Lung (tissue), 11 donors: ENCODE measurements at regions not wholly inside any gene's neighbourhood (a gene's known extent, or its start where the extent isn't known, plus 50 kb on each side); places are given as distances from the start of the nearest gene placed in this dataset.

Experiments
- ATAC-seq: fragments of 200-7000 bp; cut with Tn5 transposase; one replicate; pipeline ENCODE4 v1.9.1; 2020; ENCODE audit warnings: moderate number of reproducible peaks; ENCODE audit not compliant: insufficient read depth, low FRiP score
- DNase-seq, 3 donors: peaks; one replicate each; pipeline ENCODE4 v3.0.0-alpha.2; 2013 to 2017
- H3K27ac ChIP-seq, 2 donors: one replicate each; pipeline ENCODE4 v1.5.1; 2013; ENCODE audit warnings: mild to moderate bottlenecking in 2 of 2, moderate library complexity in 2 of 2, control low read depth in 1 of 2, inconsistent platforms in 1 of 2, low read depth in 1 of 2, low read length in 1 of 2
- H3K27me3 ChIP-seq, 3 donors: one replicate each; pipeline ENCODE4 v1.5.1; 2013; ENCODE audit warnings: low read length in 2 of 3; ENCODE audit not compliant: control insufficient read depth in 3 of 3, insufficient read depth in 3 of 3
- H3K36me3 ChIP-seq, 4 donors: one replicate each; pipeline ENCODE4 v1.5.1; 2013; ENCODE audit warnings: low read length in 4 of 4, mild to moderate bottlenecking in 1 of 4, moderate library complexity in 1 of 4; ENCODE audit not compliant: control insufficient read depth in 4 of 4, insufficient read depth in 4 of 4
- H3K4me1 ChIP-seq, 5 donors: one replicate each; pipeline ENCODE4 v1.5.1; 2013; ENCODE audit warnings: low read length in 5 of 5, mild to moderate bottlenecking in 2 of 5, moderate library complexity in 1 of 5; ENCODE audit not compliant: control insufficient read depth in 5 of 5, insufficient read depth in 5 of 5
- H3K4me3 ChIP-seq: one replicate; pipeline ENCODE4 v1.5.1; 2013; ENCODE audit warnings: mild to moderate bottlenecking, control low read depth, moderate library complexity
- H3K9ac ChIP-seq, 2 donors: one replicate each; pipeline ENCODE4 v1.5.1; 2013; ENCODE audit warnings: low read length in 2 of 2, control low read depth in 1 of 2; ENCODE audit not compliant: insufficient read depth in 1 of 2
- H3K9me3 ChIP-seq, 4 donors: one replicate each; pipeline ENCODE4 v1.5.1; 2013; ENCODE audit warnings: low read length in 3 of 4, mild to moderate bottlenecking in 1 of 4, moderate library complexity in 1 of 4; ENCODE audit not compliant: control insufficient read depth in 4 of 4, insufficient read depth in 3 of 4
- CTCF ChIP-seq: IDR thresholded peaks from 2 replicates; pipeline ENCODE4 v1.5.1; 2012; ENCODE audit warnings: mild to moderate bottlenecking; ENCODE audit errors: control extremely low read depth, extremely low read depth
- WGBS, 2 donors: extraction: QIAGEN DNeasy Blood & Tissue Kit; methylation state at CpG; one replicate each; pipeline ENCODE4 v1.1.7; 2013; 5-methylcytosine and 5-hydroxymethylcytosine counted together
- donor health status: control.
- donor health status: control.
- donor health status: Bipolar disorder and iron deficiency.
- donor health status: healthy.
- donor health status: DM: yes; HTN: yes; CAD: no.

- Histone ChIP-seq H3K9me3 (peaks cover 0 to 5% (median 2%) of the 10 kb centered on the region in 4 donors), H3K4me3 (no peak overlapping the region), H3K36me3 (no peaks in the 10 kb centered on the region), H3K27me3 (no peaks in the 10 kb centered on the region), H3K4me1 (no peaks in the 10 kb centered on the region), H3K9ac (no peak overlapping the region), H3K27ac (no peak overlapping the region)
- 39 to 56% methylated on average over 1 of the region's 1 CpG for whole genome bisulfite sequencing, 2 donors
- DNase-seq = no peak
- ATAC-seq = no peak
- no peak for TF ChIP-seq CTCF
Measured at GRCh38 chr3:135667061-135667460, 298.5 kb upstream of the PPP2R3A start.

- no peak overlapping the region for H3K9ac ChIP-seq
- H3K27ac ChIP-seq = no peak overlapping the region
- no peak for ATAC-seq
- DNase-seq = no peak
- no peaks in the 10 kb centered on the region for H3K36me3 ChIP-seq
- H3K9me3 ChIP-seq = peaks cover 0 to 8% (median 0%) of the 10 kb centered on the region in 4 donors
- H3K4me3 ChIP-seq = no peak overlapping the region
- H3K4me1 ChIP-seq = no peaks in the 10 kb centered on the region
- 88% methylated on average over 3 of the region's 3 CpGs for WGBS, 2 donors
- H3K27me3 ChIP-seq = no peaks in the 10 kb centered on the region
- no peak for TF ChIP-seq CTCF
Measured at GRCh38 chr3:135674508-135674907, 291.0 kb upstream of the PPP2R3A start.

GRCh38 chr3:135678386-135678785, 287.1 kb upstream of the PPP2R3A start:
- H3K27me3 ChIP-seq = no peaks in the 10 kb centered on the region
- H3K4me1 ChIP-seq = no peaks in the 10 kb centered on the region
- peaks cover 0 to 12% (median 2%) of the 10 kb centered on the region in 4 donors for H3K9me3 ChIP-seq
- H3K4me3 ChIP-seq = no peak overlapping the region
- no peak overlapping the region for H3K9ac ChIP-seq
- DNase-seq (no peak), ATAC-seq (no peak)
- no peak overlapping the region for H3K27ac ChIP-seq
- TF ChIP-seq CTCF = no peak
- WGBS, 2 donors = 66 to 68% methylated on average over 4 of the region's 4 CpGs
- no peaks in the 10 kb centered on the region for H3K36me3 ChIP-seq

GRCh38 chr3:135688003-135688402, 277.5 kb upstream of the PPP2R3A start:
- H3K27me3 ChIP-seq = no peaks in the 10 kb centered on the region
- no peak for TF ChIP-seq CTCF
- DNase-seq (no peak), ATAC-seq (no peak)
- no peaks in the 10 kb centered on the region for H3K4me1 ChIP-seq
- no peaks in the 10 kb centered on the region for H3K36me3 ChIP-seq
- H3K9me3 ChIP-seq = no peaks in the 10 kb centered on the region
- no peak overlapping the region for H3K27ac ChIP-seq
- H3K9ac ChIP-seq = no peak overlapping the region
- no peak overlapping the region for H3K4me3 ChIP-seq
- WGBS, 2 donors = 87 to 89% methylated on average over 3 of the region's 3 CpGs
